ENCODE measurements at regions not wholly inside any gene's neighbourhood (a gene's known extent, or its start where the extent isn't known, plus 50 kb on each side); places are given as distances from the start of the nearest gene placed in this dataset.

GRCh38 chrX:44032479-44032878 is 59.3 kb upstream of the NDP start:
- no CpG with 5 or more reads among the region's 2 CpGs for WGBS (ENCODE audit: extremely low coverage, insufficient read length, low lambda C conversion rate)

More at GRCh38 chrX:44032479-44032878, 59.3 kb upstream of the NDP start:
- H3K4ac ChIP-seq (ENCODE audit: low read depth, low read length): no peak overlapping the region
- no peaks in the 10 kb centered on the region for H3K27me3 ChIP-seq (ENCODE audit: insufficient read depth, low read length)
- no peak overlapping the region for H2AK5ac ChIP-seq (ENCODE audit: insufficient read length, low read length)
- no peaks in the 10 kb centered on the region for H3K4me1 ChIP-seq (ENCODE audit: insufficient read depth, low read length)
- no peak overlapping the region for H2BK120ac ChIP-seq (ENCODE audit: low read depth, low read length, poor library complexity, severe bottlenecking)
- peaks cover 14% of the 10 kb centered on the region for H3K9me3 ChIP-seq (ENCODE audit: control insufficient read depth, low read depth, low read length)
- no peak overlapping the region for H4K8ac ChIP-seq (replicated peaks; ENCODE audit: insufficient read length, low read depth, low read length)
- peaks cover 52 to 64% of the 10 kb centered on the region in 2 experiments for H3K9me3 Mint-ChIP-seq
- no peak overlapping the region for H2BK20ac ChIP-seq (ENCODE audit: low read depth, low read length, poor library complexity, severe bottlenecking)
- H2BK12ac ChIP-seq (ENCODE audit: insufficient read length, low read depth, low read length): no peak overlapping the region
- H2AFZ ChIP-seq (ENCODE audit: low read length): no peak overlapping the region
- H3K79me1 ChIP-seq (ENCODE audit: insufficient read depth, low read depth, low read length, poor library complexity, severe bottlenecking): no peaks in the 10 kb centered on the region
- H3K23me2 ChIP-seq (ENCODE audit: insufficient read length, low read depth, low read length, poor library complexity, severe bottlenecking): no peaks in the 10 kb centered on the region
- H3K27ac ChIP-seq (ENCODE audit: insufficient read length, low read depth, low read length): no peak overlapping the region
- peaks cover 20 to 28% of the 10 kb centered on the region in 2 experiments for H3K4me1 Mint-ChIP-seq
- H3K56ac ChIP-seq (ENCODE audit: insufficient read length, low read depth, low read length): no peak overlapping the region
- H4K20me1 ChIP-seq (ENCODE audit: control insufficient read depth, insufficient read depth, insufficient read length): no peaks in the 10 kb centered on the region
- no peak overlapping the region for H3K9ac ChIP-seq (ENCODE audit: extremely low read depth, insufficient read length, low read length)
- no peak overlapping the region for H3K4me3 Mint-ChIP-seq
- H2BK15ac ChIP-seq (ENCODE audit: low read depth, low read length): no peak overlapping the region
- H3K36me3 Mint-ChIP-seq (ENCODE audit: insufficient read depth in 1 of 3, low read depth in 3 of 3): no peaks in the 10 kb centered on the region; a peak in 2 of 7 replicates
- H3K27me3 Mint-ChIP-seq (ENCODE audit: low read depth): no peaks in the 10 kb centered on the region; the same call in 1 of the 2 replicates
- no peak overlapping the region for H3K14ac ChIP-seq (ENCODE audit: insufficient read depth, low read length)
- H3K27ac Mint-ChIP-seq: no peak overlapping the region
- H3K18ac ChIP-seq (ENCODE audit: insufficient read length, low read depth, low read length): no peak overlapping the region
- no peak overlapping the region for H4K5ac ChIP-seq (ENCODE audit: insufficient read length, low read depth, low read length)
- no peak overlapping the region for H2BK5ac ChIP-seq (ENCODE audit: insufficient read length, low read length)
- H3K23ac ChIP-seq (ENCODE audit: insufficient read length, low read depth, low read length): no peak overlapping the region
- no peak for DNase-seq
- H3K4me2 ChIP-seq (ENCODE audit: insufficient read depth, insufficient read length, low read length): no peak overlapping the region
- H3T11ph ChIP-seq (ENCODE audit: low read length): no peak overlapping the region
- no peak overlapping the region for H4K91ac ChIP-seq (ENCODE audit: insufficient read length, low read depth, low read length)
- no peak for TF ChIP-seq CTCF (conservative IDR thresholded peaks at IDR 0.05)
- no peaks in the 10 kb centered on the region for H3K79me2 ChIP-seq (ENCODE audit: insufficient read depth, low read length)
